22Rv1 (cell line): ENCODE measurements at regions not wholly inside any gene's neighbourhood (a gene's known extent, or its start where the extent isn't known, plus 50 kb on each side); places are given as distances from the start of the nearest gene placed in this dataset.

Experiments
- CTCF ChIP-seq: fragments of 450-650 bp; IDR thresholded peaks from 2 replicates; pipeline ENCODE4 v1.5.1; 2017; ENCODE audit warnings: mild to moderate bottlenecking
- ZFX ChIP-seq: fragments of 450-650 bp; IDR thresholded peaks from 2 replicates; pipeline ENCODE4 v1.6.1; 2017; ENCODE audit warnings: antibody characterized with exemption, borderline replicate concordance

- no peak for TF ChIP-seq CTCF
- TF ChIP-seq ZFX: no peak
Measured at GRCh38 chr3:94356581-94356980, 293.7 kb downstream of the NSUN3 start.
